HEK293 (cell line): ENCODE measurements at regions not wholly inside any gene's neighbourhood (a gene's known extent, or its start where the extent isn't known, plus 50 kb on each side); places are given as distances from the start of the nearest gene placed in this dataset.

Experiments
- CTCF ChIA-PET: fragments of 350-600 bp; formaldehyde crosslinking; extraction: SDS; loops from one replicate; lab custom pipeline; 2021; ENCODE audit warnings: antibody characterized with exemption; lab: Yijun Ruan, JAX
- POLR2A ChIA-PET: fragments of 300-600 bp; formaldehyde crosslinking; extraction: SDS; loops from one replicate; lab custom pipeline; 2020; ENCODE audit warnings: antibody characterized with exemption, inconsistent platforms; lab: Yijun Ruan, JAX
- H3K27ac ChIP-seq: fragments of 200-500 bp; sonication (Bioruptor generic); 2 replicates; pipeline ENCODE4 v1.5.1; 2014; ENCODE audit warnings: low read depth, low read length, control low read depth, inconsistent platforms; ENCODE audit errors: extremely low read depth
- H3K36me3 ChIP-seq, 2 experiments: fragments of 200-500 bp in 1 of 2; sonication (Bioruptor generic) in 1 of 2; 1 replicate in 1 of 2; 2 replicates in 1 of 2; pipeline ENCODE4 v1.5.1; 2014 to 2017; ENCODE audit warnings: inconsistent platforms in 2 of 2, low read length in 2 of 2; ENCODE audit not compliant: control insufficient read depth in 2 of 2, insufficient read depth in 1 of 2
- H3K4me1 ChIP-seq: fragments of 200-500 bp; sonication (Bioruptor generic); 2 replicates; pipeline ENCODE4 v1.5.1; 2014; ENCODE audit warnings: mild to moderate bottlenecking, low read length, inconsistent platforms; ENCODE audit not compliant: control insufficient read depth, insufficient read depth
- H3K4me3 ChIP-seq: 2 replicates; pipeline ENCODE4 v1.5.1; 2011; ENCODE audit warnings: low read depth, mild to moderate bottlenecking, control low read depth, low read length, moderate library complexity
- H3K9me3 ChIP-seq: fragments of 200-500 bp; sonication (Bioruptor generic); 2 replicates; pipeline ENCODE4 v1.5.1; 2014; ENCODE audit warnings: low read depth, low read length, inconsistent platforms; ENCODE audit not compliant: control insufficient read depth, insufficient read depth
- GLI2 ChIP-seq: fragments of 450-650 bp; formaldehyde crosslinking; IDR thresholded peaks from 2 replicates; pipeline ENCODE4; 2017; ENCODE audit warnings: missing biosample characterization, missing genetic modification characterization, low read depth, borderline replicate concordance
- HIC1 ChIP-seq: fragments of 450-650 bp; formaldehyde crosslinking; IDR thresholded peaks from 2 replicates; pipeline ENCODE4 v1.5.1; 2016; ENCODE audit warnings: missing biosample characterization, missing genetic modification characterization
- IKZF3 ChIP-seq: fragments of 450-650 bp; IDR thresholded peaks from 2 replicates; pipeline ENCODE4 v1.5.0; 2018; ENCODE audit warnings: missing biosample characterization, mild to moderate bottlenecking, missing genetic modification characterization, moderate library complexity
- KLF1 ChIP-seq: fragments of 450-650 bp; formaldehyde crosslinking; IDR thresholded peaks from 2 replicates; pipeline ENCODE4 v1.5.1; 2016; ENCODE audit warnings: missing biosample characterization, missing genetic modification characterization
- KLF10 ChIP-seq: fragments of 450-650 bp; IDR thresholded peaks from 2 replicates; pipeline ENCODE4 v1.5.1; 2018; ENCODE audit warnings: missing biosample characterization, mild to moderate bottlenecking, missing genetic modification characterization
- KLF7 ChIP-seq: fragments of 450-650 bp; formaldehyde crosslinking; IDR thresholded peaks from 2 replicates; pipeline ENCODE4 v1.5.1; 2016; ENCODE audit warnings: missing biosample characterization, missing genetic modification characterization, borderline replicate concordance
- KLF8 ChIP-seq: fragments of 450-650 bp; formaldehyde crosslinking; IDR thresholded peaks from 2 replicates; pipeline ENCODE4 v1.5.1; 2016; ENCODE audit warnings: missing biosample characterization, missing genetic modification characterization
- MYNN ChIP-seq: fragments of 450-650 bp; formaldehyde crosslinking; IDR thresholded peaks from 2 replicates; pipeline ENCODE4 v1.5.1; 2016; ENCODE audit warnings: missing biosample characterization, missing genetic modification characterization, borderline replicate concordance
- RBAK ChIP-seq: fragments of 450-650 bp; formaldehyde crosslinking; IDR thresholded peaks from 2 replicates; pipeline ENCODE4 v1.5.1; 2016; ENCODE audit warnings: missing biosample characterization, missing genetic modification characterization
- SP3 ChIP-seq: fragments of 450-650 bp; formaldehyde crosslinking; IDR thresholded peaks from 2 replicates; pipeline ENCODE4 v1.5.1; 2016; ENCODE audit warnings: missing biosample characterization, missing genetic modification characterization
- YY1 ChIP-seq: fragments of 450-650 bp; formaldehyde crosslinking; IDR thresholded peaks from 2 replicates; pipeline ENCODE4 v1.5.1; 2018; ENCODE audit warnings: missing biosample characterization, missing genetic modification characterization
- ZBTB20 ChIP-seq: fragments of 450-650 bp; formaldehyde crosslinking; IDR thresholded peaks from 2 replicates; pipeline ENCODE4 v1.5.1; 2016; ENCODE audit warnings: missing biosample characterization, missing genetic modification characterization
- ZBTB8A ChIP-seq: fragments of 450-650 bp; formaldehyde crosslinking; IDR thresholded peaks from 2 replicates; pipeline ENCODE4 v1.5.1; 2016; ENCODE audit warnings: missing biosample characterization, missing genetic modification characterization
- ZFHX2 ChIP-seq: fragments of 450-650 bp; formaldehyde crosslinking; conservative IDR thresholded peaks from 2 replicates; pipeline ENCODE4 v1.5.1; 2016; ENCODE audit warnings: missing biosample characterization, missing genetic modification characterization
- ZNF132 ChIP-seq: fragments of 450-650 bp; formaldehyde crosslinking; IDR thresholded peaks from 2 replicates; pipeline ENCODE4 v1.5.1; 2017; ENCODE audit warnings: missing biosample characterization, missing genetic modification characterization, borderline replicate concordance
- ZNF148 ChIP-seq: fragments of 450-650 bp; formaldehyde crosslinking; IDR thresholded peaks from 2 replicates; pipeline ENCODE4 v1.5.0; 2017; ENCODE audit warnings: missing biosample characterization, missing genetic modification characterization, borderline replicate concordance
- ZNF184 ChIP-seq: fragments of 450-650 bp; IDR thresholded peaks from 2 replicates; pipeline ENCODE4 v1.5.1; 2018; ENCODE audit warnings: missing biosample characterization, mild to moderate bottlenecking, missing genetic modification characterization
- ZNF266 ChIP-seq: fragments of 450-650 bp; formaldehyde crosslinking; IDR thresholded peaks from 2 replicates; pipeline ENCODE4 v1.5.1; 2016; ENCODE audit warnings: missing biosample characterization, missing genetic modification characterization, low read depth
- ZNF280C ChIP-seq: fragments of 450-650 bp; formaldehyde crosslinking; IDR thresholded peaks from 2 replicates; pipeline ENCODE4 v1.5.1; 2016; ENCODE audit warnings: missing biosample characterization, missing genetic modification characterization
- ZNF561 ChIP-seq: fragments of 450-650 bp; IDR thresholded peaks from 2 replicates; pipeline ENCODE4 v1.5.1; 2018; ENCODE audit warnings: missing biosample characterization, missing genetic modification characterization, borderline replicate concordance
- ZNF621 ChIP-seq: fragments of 450-650 bp; formaldehyde crosslinking; IDR thresholded peaks from 2 replicates; pipeline ENCODE4 v1.5.1; 2017; ENCODE audit warnings: missing biosample characterization, missing genetic modification characterization
- TF ChIP-seq, protein P1 (sequence below): fragments of 450-650 bp; IDR thresholded peaks from 2 replicates; pipeline ENCODE4 v1.5.1; 2018; ENCODE audit warnings: missing biosample characterization, mild to moderate bottlenecking, missing genetic modification characterization

- ChIA-PET POLR2A (no interaction called here), CTCF (no interaction called here)
- Histone ChIP-seq H3K27ac (no peak overlapping the region), H3K36me3 (no peaks in the 10 kb centered on the region), H3K4me3 (no peak overlapping the region), H3K4me1 (no peaks in the 10 kb centered on the region), H3K9me3 (no peaks in the 10 kb centered on the region)
- TF ChIP-seq ZNF561 (no peak), HIC1 (tag by site-specific recombination) (no peak), ZBTB8A (tag by site-specific recombination) (no peak), ZFHX2 (no peak), IKZF3 (tag by site-specific recombination) (no peak)
Observed at GRCh38 chr4:34236118-34236517, 2008.2 kb downstream of the ARAP2 start.

GRCh38 chr4:34245276-34245675, 1999.0 kb downstream of the ARAP2 start:
- ChIA-PET CTCF (interaction anchor here (0.6 kb wide), 1 partner anchor 41 kb away, joined by 3 read pairs; no protein-coding TSS in a partner anchor), POLR2A (no interaction called here)
- Histone ChIP-seq H3K27ac (no peak overlapping the region), H3K4me3 (no peak overlapping the region), H3K9me3 (no peaks in the 10 kb centered on the region), H3K4me1 (no peaks in the 10 kb centered on the region), H3K36me3 (no peaks in the 10 kb centered on the region)
- TF ChIP-seq ZNF621 (tag by site-specific recombination) (no peak), ZNF280C (tag by site-specific recombination) (no peak), ZNF266 (tag by site-specific recombination) (no peak)

DNA sequence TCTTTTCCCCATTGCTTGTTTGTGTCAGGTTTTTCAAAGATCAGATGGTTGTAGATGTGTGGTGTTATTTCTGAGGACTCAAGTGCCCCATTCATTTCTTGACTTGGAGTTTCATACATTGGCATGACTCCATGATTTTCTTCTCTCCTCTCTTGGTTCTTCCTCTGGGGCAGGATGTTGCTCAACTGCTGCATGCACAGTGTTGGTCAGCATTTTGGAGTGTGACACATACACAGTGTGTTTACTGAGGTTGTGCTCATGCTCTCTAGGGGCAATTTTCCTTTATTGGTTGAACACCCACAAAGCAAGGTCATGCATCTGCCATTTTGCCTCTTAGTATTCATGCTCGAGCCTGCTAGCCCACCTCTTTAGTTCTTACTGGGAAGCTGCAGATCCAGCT, 1993.8 kb downstream of the ARAP2 start:
- no peak overlapping the region for H3K27ac ChIP-seq
- no peaks in the 10 kb centered on the region for H3K4me1 ChIP-seq
- no peaks in the 10 kb centered on the region for H3K9me3 ChIP-seq
- POLR2A ChIA-PET: no interaction called here
- no peaks in the 10 kb centered on the region for H3K36me3 ChIP-seq
- no peak for TF ChIP-seq SP3 (tag by site-specific recombination)
- no peak for TF ChIP-seq MYNN (tag by site-specific recombination)
- no peak for TF ChIP-seq GLI2 (tag by site-specific recombination)
- TF ChIP-seq KLF10 (tag by site-specific recombination): no peak
- TF ChIP-seq KLF8 (tag by site-specific recombination): no peak
- no peak for TF ChIP-seq KLF1 (tag by site-specific recombination)
- no peak for TF ChIP-seq RBAK (tag by site-specific recombination)
- TF ChIP-seq, all 188 proteins: peak for 0
- CTCF ChIA-PET: no interaction called here
- H3K4me3 ChIP-seq: no peak overlapping the region

- ChIA-PET CTCF (no interaction called here), POLR2A (no interaction called here)
- no peaks in the 10 kb centered on the region for H3K36me3 ChIP-seq
- H3K4me3 ChIP-seq: no peak overlapping the region
- no peaks in the 10 kb centered on the region for H3K9me3 ChIP-seq
- no peaks in the 10 kb centered on the region for H3K4me1 ChIP-seq
- H3K27ac ChIP-seq: no peak overlapping the region
- TF ChIP-seq, protein P1, sequence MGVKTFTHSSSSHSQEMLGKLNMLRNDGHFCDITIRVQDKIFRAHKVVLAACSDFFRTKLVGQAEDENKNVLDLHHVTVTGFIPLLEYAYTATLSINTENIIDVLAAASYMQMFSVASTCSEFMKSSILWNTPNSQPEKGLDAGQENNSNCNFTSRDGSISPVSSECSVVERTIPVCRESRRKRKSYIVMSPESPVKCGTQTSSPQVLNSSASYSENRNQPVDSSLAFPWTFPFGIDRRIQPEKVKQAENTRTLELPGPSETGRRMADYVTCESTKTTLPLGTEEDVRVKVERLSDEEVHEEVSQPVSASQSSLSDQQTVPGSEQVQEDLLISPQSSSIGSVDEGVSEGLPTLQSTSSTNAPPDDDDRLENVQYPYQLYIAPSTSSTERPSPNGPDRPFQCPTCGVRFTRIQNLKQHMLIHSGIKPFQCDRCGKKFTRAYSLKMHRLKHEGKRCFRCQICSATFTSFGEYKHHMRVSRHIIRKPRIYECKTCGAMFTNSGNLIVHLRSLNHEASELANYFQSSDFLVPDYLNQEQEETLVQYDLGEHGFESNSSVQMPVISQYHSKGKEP (tag by site-specific recombination): no peak
- no peak for TF ChIP-seq ZNF132
- no peak for TF ChIP-seq ZNF148
- TF ChIP-seq ZBTB20 (tag by site-specific recombination): no peak
- TF ChIP-seq KLF7 (tag by site-specific recombination): no peak
- TF ChIP-seq YY1 (tag by site-specific recombination): no peak
- no peak for TF ChIP-seq ZNF184 (tag by site-specific recombination)
Observed at GRCh38 chr4:34253239-34253638, 1991.1 kb downstream of the ARAP2 start.
